Astrocyte of the cerebellum (primary cell): ENCODE measurements at regions not wholly inside any gene's neighbourhood (a gene's known extent, or its start where the extent isn't known, plus 50 kb on each side); places are given as distances from the start of the nearest gene placed in this dataset.

ENCODE experiments used
- DNase-seq: peaks from one replicate; pipeline ENCODE4 v3.0.0-alpha.2; 2011; ENCODE audit warnings: low read depth
- H3K4me3 ChIP-seq: 2 replicates; pipeline ENCODE4 v1.5.1; 2011; ENCODE audit warnings: mild to moderate bottlenecking, low read depth, low read length, moderate library complexity
- CTCF ChIP-seq: IDR thresholded peaks from 2 replicates; pipeline ENCODE4 v1.5.1; 2012; ENCODE audit warnings: low read length, low read depth, moderate library complexity, mild to moderate bottlenecking; ENCODE audit errors: missing control alignments
- in situ Hi-C: cut with HindIII; loops from 2 replicates; pipeline ENCODE4 v1.10.0; 2017; ENCODE audit warnings: low sequenced_read_pairs

- DNase-seq = no peak
- in situ Hi-C loops = no loop called here
- no peak for TF ChIP-seq CTCF
- no peak overlapping the region for H3K4me3 ChIP-seq
These were observed 315.7 kb upstream of the SLITRK5 start for GRCh38 chr13:87355451-87355850.

- no peak for TF ChIP-seq CTCF
- in situ Hi-C loops = no loop called here
- no peak overlapping the region for H3K4me3 ChIP-seq
- no peak for DNase-seq
These were observed 314.9 kb upstream of the SLITRK5 start for GRCh38 chr13:87356314-87356713.

DNA sequence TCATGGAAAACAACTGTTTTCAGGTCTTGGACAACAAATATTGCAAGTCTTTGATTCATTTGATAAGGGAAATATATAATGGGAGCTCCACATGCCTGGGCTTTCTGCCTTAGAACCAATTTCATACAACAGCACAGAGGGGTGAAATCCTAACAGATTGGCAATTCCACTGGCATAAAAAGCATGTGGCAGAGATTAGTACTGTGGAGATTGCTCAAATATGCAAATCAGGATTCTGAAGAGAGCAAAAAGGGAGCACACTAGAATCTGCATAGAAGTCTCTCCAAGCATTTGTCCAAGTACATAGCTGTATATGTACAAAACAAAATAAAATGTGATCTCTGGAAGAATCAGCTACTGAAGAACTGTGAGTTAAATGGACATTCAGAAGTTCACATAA is 312.9 kb upstream of the SLITRK5 start:
- no peak overlapping the region for H3K4me3 ChIP-seq
- in situ Hi-C loops = no loop called here
- no peak for DNase-seq
- no peak for TF ChIP-seq CTCF

DNA sequence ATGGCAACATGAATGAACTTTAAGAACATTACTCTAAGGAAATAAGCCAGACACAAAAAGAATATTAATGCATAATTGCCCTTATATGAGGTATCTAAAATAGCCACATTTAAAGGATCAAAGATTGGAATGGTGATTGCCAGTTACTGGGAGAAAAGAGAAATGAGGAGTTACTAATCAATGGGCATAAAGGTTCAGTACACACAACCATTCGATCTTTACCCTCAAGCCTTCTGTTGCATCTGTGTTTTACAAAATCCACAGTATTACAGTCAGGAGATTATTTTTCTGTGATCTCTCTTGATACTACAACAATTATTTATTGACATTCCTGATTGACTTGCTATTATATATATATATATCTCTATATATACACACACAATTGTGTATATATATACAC is 310.0 kb upstream of the SLITRK5 start:
- H3K4me3 ChIP-seq = no peak overlapping the region
- DNase-seq = no peak
- in situ Hi-C loops = no loop called here
- TF ChIP-seq CTCF = no peak

- in situ Hi-C loops = no loop called here
- H3K4me3 ChIP-seq = no peak overlapping the region
- TF ChIP-seq CTCF = no peak
- no peak for DNase-seq
These were observed 302.5 kb upstream of the SLITRK5 start for GRCh38 chr13:87368639-87369038.

GRCh38 chr13:87376081-87376480 is 295.1 kb upstream of the SLITRK5 start:
- no peak for DNase-seq
- no peak overlapping the region for H3K4me3 ChIP-seq
- in situ Hi-C loops = no loop called here
- no peak for TF ChIP-seq CTCF

GRCh38 chr13:87384099-87384498 is 287.1 kb upstream of the SLITRK5 start:
- H3K4me3 ChIP-seq = no peak overlapping the region
- TF ChIP-seq CTCF = no peak
- no peak for DNase-seq
- in situ Hi-C loops = no loop called here
